DMS 273 (cell line): ENCODE measurements at regions not wholly inside any gene's neighbourhood (a gene's known extent, or its start where the extent isn't known, plus 50 kb on each side); places are given as distances from the start of the nearest gene placed in this dataset.
A peak's percentile ranks its signal among the peaks of the same experiment; 100 is the strongest.

Source experiments
- DNase-seq: peaks from one replicate; lab custom pipeline; 2025; ENCODE audit not compliant: unreplicated experiment; lab: John Stamatoyannopoulos, UW

DNA sequence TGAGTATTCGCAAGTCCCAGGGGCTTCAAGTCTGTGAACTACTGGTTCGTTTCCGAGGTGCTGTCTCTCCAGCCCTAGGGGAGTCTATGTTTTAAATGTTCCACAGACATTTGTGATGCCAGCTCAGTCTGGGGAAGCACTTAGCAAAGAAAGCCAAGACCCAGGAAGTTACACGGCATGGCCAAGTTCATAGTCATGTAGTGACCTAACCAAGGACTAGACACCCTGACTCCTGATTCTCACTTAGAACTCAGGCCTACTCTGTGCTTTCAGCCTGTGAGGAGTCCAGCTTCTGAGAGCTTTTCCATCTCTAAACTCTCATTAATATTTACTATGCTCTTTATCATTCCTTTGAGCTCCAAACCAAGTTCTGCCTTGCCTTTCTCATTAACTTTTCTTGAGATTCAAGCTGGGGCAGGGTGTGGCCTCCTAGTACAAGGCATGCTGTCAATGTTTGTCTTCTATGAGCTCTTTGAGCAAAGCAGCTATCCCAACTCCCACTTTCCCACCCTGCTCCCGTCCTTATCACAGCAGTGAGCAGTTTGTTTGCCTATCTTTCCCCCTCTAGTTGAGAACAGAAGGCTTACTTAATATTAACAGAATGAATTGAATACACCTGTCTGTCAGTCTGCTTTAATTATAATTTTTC is 105.4 kb upstream of the FAM9C start:
- DNase-seq = no peak

DNA sequence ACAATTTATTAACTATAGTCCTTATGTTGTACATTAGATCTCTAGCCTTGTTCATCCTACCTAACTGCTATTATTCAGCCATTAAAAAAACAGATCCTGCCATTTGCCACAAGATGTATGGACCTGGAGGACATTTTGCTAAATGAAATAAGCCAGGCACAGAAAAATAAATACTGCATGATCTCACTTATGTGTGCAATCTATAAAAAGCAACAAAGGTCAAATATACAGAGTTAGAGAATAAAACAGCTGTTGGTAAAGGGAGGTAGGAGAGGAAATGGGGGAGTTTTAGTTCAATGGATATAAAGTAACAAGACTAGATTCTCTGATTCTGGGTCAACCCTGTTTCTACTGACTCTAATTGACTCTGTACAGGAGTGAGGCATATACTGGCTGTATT is 103.3 kb upstream of the FAM9C start:
- DNase-seq = no peak

DNA sequence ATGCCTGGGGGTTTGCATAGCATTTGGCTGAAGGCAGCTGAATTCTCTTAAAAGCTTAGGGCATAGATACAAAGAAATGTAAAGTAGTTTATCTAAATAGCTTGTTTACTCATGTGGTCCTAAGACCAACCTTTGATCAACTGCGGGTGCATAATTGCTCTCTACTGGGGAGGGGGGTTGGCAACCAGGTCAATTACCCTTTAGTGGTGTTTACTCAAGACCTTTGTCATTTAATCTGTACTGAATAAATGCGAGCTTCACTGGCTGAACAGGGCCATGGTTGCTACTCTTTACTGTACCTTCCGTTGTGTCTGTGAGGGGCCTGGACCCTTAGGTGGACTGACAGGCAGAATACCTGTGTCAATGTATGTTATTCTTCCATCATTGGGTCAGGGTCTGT is 102.7 kb upstream of the FAM9C start:
- DNase-seq = no peak

DNA sequence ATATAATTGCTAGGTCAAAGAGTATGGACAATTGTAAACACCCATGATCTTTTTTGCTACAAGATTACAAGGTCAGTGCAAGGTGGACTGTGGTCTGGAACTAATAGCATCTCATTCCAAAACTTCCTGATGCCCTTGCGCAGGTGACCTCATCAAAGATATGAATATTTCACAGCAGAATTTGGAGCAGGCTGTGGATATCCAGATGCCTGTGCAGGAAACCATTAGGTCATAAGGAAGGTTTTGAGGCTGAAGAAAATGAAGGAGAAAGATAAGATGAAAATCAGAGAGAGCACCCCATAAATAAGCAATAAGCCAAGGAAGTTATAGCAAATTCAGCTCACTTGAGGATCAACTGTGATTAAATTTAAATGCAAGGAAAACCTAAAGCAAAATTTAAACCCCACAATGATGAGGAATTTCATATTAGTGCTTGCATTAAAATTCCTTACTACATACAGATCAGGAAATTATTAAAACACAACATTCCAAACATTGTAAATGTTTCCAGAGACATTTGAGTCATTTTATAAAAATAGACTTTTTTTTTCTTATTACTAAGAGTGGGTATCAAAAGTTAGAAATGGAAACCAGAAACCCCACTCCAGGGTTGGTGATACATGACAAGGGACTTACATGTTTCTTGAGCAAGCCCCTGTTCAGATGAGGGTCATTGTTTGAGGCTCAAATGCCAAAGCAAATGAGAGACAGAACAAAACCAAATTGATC is 100.7 kb upstream of the FAM9C start:
- no peak for DNase-seq

DNA sequence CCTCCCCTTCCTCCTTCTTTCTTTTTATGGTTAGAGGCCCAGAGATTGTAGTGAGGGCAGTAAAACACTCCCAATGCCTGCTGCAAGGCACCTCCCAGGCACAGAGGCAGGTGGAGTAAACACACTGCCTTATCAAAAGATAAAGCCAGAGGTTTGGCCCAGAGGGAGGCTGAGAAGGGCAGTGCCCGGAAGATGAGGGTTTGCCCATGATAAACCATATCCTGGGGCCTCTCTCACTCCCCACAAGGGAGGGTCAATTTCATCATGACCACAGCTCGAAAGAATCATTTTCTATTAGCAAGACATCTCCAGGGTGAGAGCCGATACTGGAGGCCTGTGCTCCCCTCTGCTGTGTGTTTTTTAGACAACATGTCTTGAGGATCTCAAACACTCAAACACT is 98.5 kb upstream of the FAM9C start:
- DNase-seq = no peak

DNA sequence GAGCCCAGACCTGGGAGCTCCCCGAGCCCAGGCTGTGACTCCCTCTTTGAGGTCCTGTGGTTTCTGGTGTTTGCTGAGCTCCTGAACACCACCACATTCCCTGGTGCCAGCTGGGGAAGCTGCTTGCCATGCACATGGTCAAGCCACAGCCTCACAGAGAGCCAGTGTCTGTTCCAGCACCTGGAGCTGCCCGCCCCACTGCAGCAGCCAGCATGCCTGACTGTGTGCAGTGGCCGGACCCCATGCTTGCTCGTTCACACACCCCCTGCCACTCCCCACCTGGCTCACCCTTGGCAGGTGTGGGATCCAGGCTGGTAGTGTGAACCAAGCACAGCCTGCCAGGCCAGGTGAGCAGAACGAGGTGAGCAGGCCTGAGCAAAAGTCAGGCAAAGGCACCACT is 95.6 kb upstream of the FAM9C start:
- no peak for DNase-seq

DNA sequence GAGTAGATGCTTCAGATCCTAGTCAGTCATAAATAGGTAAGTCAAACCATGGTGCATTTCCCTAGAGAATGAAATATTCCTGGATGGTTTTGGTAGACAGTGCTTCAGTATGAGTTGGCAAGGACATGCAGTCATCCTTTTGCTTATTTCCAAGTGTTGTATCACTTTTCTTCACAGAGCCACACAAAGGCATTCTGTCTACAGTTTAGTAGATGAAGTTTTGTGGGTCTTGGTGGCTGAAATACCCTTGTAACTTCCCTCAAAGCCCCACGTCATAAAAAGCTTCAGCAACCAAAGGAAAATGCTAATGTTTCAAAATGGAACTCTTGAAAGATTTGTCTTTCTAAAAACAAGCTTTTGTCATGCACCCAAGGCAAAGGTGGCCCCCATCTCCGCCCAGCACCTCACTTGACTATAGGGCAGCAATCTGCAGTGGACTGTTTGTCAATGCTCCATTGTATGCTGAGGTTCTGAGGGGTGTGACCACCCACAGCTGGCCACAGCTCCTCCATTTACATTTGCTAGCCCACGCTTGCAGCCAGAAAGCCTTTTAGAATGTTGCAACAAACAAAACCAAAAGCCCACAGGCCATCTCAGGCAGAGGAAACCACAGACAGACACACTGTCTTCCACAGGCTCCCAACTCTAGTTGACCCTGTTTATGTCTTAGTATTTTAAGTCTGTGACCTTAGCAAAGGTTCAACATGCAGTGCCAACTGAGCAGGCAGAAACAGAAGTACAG is 87.1 kb upstream of the FAM9C start:
- DNase-seq = no peak

DNA sequence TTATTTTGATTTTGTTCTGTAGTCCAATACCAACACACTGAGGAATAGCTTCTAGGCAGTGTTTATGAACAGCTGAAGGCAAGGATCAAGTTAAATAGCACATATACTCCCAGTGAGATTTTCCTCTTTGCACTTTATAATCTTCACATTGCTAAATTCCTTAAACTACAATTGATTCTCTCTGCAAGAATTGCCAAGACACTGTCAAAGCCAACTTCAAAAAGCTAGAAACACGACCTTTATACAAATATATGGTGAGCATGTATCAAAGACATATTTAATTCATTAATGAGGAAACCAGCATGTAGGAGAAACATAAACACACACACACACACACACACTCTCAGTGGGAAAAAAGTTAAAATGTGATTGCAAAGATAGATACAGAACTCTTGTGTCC is 86.4 kb upstream of the FAM9C start:
- no peak for DNase-seq

DNA sequence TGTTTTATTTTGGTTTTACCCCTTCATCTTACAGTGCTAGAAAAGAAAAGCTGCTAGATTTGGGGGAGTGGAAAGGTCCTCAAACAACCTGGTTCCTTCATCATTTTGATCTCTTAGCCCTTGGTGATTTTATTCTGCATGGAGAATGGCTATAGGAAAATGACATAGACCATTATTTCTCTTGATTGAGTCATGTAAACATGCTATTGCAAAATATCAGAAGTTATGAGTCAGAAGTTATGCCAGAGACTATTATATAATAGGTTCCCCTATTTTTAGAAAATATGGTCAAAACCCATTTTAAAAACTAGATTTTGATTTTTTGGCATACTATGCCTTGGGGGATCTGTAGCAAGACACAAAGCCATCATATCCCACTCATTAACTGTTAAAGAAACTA is 83.7 kb upstream of the FAM9C start:
- no peak for DNase-seq

DNA sequence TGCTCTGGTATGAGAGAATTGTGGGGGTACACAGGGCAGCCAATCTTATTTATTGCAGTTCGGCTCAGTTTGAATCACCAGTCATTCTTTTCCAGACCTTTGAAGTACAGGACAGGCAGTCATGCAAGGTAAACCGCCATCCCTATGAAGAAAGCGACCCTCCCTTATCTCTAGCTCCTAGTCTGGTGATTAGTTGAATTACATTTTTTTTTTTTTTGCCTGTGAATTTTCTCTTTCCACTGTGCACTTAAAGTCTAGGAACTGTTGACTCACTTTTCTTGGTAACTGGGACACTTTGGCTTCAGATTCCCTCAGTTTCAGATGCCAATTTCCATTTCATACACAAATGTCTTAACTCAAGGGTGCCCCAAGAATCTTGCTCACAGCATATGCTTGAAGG is 82.4 kb upstream of the FAM9C start:
- DNase-seq = no peak

DNA sequence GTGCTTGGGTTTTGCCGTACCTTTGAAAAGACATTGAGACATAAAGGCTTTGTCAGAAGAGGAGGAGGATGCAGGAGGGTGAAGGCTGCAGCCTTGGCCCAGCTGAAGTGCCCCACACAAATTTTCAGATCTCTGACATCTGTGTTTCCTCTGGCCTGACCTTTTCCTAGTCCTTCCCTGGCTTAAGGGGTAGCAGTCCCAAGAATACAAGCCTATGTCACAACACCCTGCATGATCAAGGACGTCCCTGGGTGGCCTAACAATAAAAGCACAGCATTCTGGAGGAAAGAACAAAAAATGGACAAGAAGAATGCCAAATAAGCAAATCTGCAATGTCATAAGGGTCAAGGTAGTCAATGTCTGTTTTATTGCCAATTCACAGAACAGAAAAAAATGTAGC is 80.8 kb upstream of the FAM9C start:
- no peak for DNase-seq

DNA sequence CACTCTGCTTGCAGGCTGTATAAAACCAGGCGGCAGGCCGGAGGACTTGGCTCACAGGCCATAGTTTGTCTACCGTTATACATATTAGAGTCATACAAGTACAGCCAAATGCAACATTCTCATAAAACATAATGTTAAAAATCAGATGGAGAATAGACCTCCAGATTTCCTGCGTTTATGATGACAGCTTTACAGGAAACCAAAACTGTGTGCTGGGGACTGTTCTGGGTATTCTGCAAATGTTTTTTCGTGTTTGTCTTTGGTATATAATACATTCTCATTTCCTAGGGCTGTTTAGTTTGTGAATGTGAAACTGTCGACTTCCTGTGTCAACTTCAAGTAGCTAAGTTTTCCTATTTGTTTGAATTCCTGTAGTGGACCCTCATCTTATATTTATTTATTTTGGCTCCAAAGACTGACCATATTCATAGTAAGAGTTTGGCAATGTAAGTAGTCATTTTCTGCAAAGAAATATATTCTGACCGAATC is 79.5 kb upstream of the FAM9C start:
- no peak for DNase-seq

DNA sequence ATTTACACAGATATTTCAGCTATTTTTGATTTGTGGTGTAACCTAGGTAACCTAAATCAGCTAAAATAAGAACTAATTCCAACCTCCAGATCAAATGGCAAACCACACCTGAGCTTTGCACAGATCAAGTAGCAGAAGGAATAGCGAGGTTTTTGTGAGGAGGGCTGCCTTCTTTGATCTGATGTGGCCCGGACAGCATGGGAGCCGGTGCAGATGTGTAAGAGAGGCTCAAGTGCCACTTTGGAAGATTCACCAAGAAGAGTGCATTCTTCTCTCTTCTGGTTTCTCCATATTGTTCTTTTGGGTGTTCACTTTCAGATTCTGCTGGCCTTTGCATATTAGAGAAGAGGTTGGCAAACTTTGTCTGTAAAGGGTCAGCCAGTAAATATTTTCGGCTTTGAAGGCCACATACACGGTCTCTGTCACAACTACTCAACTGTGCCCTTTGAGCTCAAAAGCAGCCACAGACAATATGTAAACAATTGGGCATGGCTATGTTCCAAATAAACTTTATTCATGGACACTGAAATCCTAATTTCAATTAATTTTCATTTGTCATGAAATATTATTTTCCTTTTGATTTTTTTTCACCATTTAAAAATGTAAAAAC is 78.9 kb upstream of the FAM9C start:
- DNase-seq = no peak

DNA sequence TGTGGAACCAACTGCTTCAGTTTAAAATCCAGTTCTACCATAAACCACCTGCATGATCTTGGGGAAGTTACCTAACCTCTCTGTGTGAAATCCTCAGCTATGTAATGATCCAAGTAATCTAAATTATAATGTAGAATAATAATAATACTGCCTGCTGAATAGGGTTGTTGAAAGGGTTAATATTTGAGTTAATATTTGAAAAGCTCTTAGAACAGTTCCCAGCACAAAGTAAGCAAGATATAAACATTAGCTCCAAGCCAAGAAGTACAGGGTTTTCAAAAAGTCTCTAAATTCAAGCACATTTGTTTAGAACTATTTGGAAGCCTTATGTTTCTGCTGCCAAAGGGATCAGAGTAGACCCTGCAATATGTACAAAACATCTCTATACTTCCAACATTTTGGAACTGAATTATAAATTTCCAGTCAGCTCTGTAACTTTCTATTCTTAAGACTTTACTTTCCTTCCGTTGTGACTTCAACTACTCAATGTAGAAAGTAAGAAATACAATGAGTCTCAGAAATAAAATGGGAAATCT is 76.7 kb upstream of the FAM9C start:
- no peak for DNase-seq

DNA sequence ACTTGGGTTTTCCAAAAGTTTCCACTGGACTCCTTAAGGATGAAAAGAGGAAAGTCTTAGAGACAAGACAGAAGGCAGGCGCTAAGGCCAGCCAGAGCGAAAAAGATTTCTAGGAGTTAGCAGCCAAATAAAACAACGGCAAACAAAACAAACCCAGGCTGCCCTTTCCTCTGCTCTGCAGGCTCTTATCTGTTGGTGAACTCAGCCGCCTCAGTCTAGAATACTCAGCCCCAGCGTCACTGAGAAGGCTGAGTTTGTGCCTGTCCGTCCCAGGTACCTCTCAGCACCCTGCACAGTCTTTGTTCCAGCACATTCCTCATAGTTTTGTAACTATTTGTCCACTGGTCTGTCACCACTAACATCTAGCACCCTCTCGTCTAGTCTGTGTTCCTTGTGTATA is 75.6 kb upstream of the FAM9C start:
- DNase-seq = no peak

DNA sequence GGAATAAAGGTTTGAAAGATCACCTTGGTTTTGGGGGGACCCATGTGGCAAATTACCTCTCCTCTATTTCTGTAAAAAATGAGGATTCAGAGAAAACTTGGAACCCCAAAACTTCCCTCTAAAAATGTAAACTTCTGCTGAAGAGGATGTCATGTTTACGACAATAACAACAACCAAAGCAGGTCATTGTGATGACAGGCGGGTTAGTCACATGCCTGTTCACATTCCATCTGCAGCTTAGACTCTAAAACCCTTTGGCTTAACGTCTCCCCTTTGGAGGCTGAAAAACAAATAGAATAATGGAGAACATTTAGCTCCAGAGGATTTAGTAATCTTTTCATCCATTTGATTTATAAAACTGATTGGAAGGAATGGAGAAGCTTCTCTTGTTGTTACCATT is 75.0 kb upstream of the FAM9C start:
- DNase-seq = no peak

DNA sequence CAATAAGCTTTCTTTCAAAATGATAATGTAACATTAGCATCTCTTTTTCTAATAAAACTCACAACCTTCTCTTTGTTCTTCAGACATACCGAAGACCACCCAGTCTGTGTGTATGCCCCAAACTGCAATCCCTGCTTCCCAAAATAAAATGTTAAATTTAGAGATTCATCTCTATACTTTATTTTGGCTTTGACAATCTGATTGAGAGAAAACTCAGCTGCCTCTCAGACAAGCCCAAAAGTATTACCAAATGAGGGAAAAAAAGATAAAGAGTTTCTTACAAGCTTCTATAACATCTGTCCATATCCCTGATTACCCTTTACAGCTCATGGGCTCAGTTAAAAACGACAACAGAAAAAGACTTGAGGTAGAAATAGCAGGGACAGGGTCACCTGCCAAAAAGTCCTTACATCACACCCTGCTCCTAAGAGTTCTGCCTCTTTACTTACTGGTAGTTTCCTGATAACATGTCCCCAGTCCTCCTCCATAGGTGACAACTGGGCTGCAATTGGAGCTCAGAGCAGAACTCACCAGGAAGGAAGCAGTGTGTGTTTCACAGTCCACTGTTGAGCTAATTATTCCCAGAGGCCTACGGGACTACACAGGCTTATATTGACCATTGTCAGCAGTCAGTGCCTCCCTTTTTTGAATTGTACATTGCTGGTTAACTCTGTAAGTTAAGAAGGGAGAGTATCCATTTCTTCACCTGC is 70.9 kb upstream of the FAM9C start:
- no peak for DNase-seq

DNA sequence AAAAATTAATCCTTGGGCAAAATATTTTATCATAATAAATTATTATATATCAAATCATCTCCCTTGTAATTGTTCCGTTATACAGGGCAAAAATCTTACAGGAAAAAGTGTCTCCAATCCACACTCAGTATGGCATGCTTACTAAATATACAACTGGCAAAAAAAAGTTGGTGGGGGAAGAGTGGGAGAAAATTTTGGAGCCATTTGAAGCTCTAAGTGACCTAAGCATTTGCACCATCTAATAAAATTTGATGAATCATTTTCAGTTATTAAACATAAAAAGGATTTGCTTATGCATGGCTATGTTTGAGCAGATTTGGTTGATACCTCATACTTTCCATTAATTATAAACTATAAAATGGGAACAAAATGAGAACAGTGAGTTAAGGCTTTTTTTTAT is 68.1 kb upstream of the FAM9C start:
- no peak for DNase-seq

DNA sequence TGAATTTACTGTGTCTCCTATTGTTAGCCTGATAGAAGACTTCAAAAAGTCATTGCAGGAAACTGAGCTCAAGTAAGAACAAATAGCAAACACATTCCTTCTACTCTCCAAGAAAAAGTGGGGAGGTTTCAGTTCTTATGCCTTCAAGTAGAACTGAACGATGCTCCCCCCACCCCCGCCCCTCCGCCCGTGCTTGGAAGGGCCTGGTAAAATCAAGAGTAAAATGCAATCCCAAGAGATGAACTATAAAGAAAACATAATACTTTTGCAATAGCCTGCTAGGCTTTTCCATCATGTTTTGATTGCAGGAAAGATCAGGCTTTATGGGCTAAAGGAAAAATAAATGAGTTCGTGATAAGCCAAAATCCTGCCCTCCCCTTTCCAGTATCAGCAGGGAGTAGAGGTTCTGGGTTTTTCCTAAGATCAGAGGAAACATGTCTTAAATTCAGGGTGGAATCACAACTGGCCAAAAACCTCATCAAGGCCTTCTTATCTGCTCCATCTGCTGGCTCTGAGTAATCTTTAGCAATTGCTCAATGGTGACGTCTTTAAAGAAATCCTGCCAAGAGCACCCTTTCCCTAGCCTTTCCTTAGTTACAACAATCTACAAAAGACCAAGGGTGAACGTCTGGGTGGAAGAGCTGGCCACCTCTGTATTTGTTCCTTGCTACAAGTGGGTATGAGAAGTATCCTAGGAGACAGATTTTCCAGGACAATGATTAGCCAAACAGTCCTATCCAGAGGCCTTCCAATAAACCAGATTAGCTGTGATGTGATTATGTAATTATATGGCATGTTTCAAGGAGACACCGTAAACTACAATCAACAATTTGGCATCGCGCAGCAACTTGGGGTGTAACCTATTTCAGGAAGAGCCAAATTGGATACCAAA is 66.3 kb upstream of the FAM9C start:
- DNase-seq = peak; percentile 61

DNA sequence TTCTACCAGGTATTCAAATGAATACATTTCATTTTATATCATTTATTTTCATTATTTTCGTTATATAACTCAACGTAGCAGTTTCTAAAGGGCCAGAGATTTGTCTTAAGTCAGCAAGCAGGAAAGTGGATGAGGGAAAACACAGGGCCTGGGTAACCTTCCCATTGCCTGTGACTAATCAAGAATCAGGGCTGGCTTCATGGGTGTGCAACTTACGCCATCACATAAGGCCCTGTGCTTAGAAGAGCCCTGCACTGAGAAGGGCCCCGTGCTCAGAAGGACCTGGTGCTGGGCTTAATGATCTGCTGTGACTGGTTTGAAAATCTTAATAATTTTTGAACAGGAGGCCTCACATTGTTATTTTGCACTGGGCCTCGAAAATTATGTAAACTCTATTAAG is 65.4 kb upstream of the FAM9C start:
- DNase-seq = no peak
